Liver (tissue), 7 donors: ENCODE measurements at regions not wholly inside any gene's neighbourhood (a gene's known extent, or its start where the extent isn't known, plus 50 kb on each side); places are given as distances from the start of the nearest gene placed in this dataset.

Source experiments
- DNase-seq: peaks from one replicate; pipeline ENCODE4 v3.0.0-alpha.2; 2017; ENCODE audit warnings: low spot score
- H3K27ac ChIP-seq, 2 donors: one replicate each; pipeline ENCODE4 v1.7.0; 2013; ENCODE audit warnings: inconsistent platforms in 2 of 2, low read length in 2 of 2, control low read depth in 1 of 2, low read depth in 1 of 2, mild to moderate bottlenecking in 1 of 2
- H3K27me3 ChIP-seq, 4 donors: one replicate each; pipeline versions ENCODE4 v1.6.1 to v1.7.0; 2013; ENCODE audit warnings: low read length in 3 of 4, inconsistent platforms in 1 of 4, mild to moderate bottlenecking in 1 of 4, moderate library complexity in 1 of 4; ENCODE audit not compliant: control insufficient read depth in 4 of 4, insufficient read depth in 4 of 4
- H3K36me3 ChIP-seq, 4 donors: one replicate each; pipeline versions ENCODE4 v1.6.1 to v1.7.0; 2013; ENCODE audit warnings: low read length in 3 of 4, mild to moderate bottlenecking in 3 of 4, low read depth in 1 of 4, moderate library complexity in 1 of 4; ENCODE audit not compliant: control insufficient read depth in 4 of 4, insufficient read depth in 3 of 4
- H3K4me1 ChIP-seq, 4 donors: one replicate each; pipeline versions ENCODE4 v1.6.1 to v1.7.0; 2013; ENCODE audit warnings: low read length in 3 of 4, mild to moderate bottlenecking in 3 of 4, moderate library complexity in 1 of 4; ENCODE audit not compliant: control insufficient read depth in 4 of 4, insufficient read depth in 4 of 4
- H3K4me3 ChIP-seq, 3 donors: one replicate each; pipeline versions ENCODE4 v1.6.1 to v1.7.0; 2013; ENCODE audit warnings: low read length in 3 of 3, control low read depth in 1 of 3, low read depth in 1 of 3, mild to moderate bottlenecking in 1 of 3
- H3K9ac ChIP-seq, 2 donors: one replicate each; pipeline ENCODE4 v1.7.0; 2013; ENCODE audit warnings: low read length in 2 of 2, mild to moderate bottlenecking in 2 of 2, moderate library complexity in 2 of 2, control low read depth in 1 of 2, low read depth in 1 of 2
- H3K9me3 ChIP-seq, 4 donors: one replicate each; pipeline versions ENCODE4 v1.6.1 to v1.7.0; 2013; ENCODE audit warnings: low read length in 3 of 4; ENCODE audit not compliant: control insufficient read depth in 4 of 4
- ATF3 ChIP-seq: IDR thresholded peaks from 2 replicates; pipeline ENCODE4 v1.6.1; 2016; ENCODE audit warnings: antibody characterized with exemption
- FOXA1 ChIP-seq: IDR thresholded peaks from 2 replicates; pipeline ENCODE4 v1.6.1; 2016; ENCODE audit warnings: antibody characterized with exemption
- GABPA ChIP-seq, 2 donors: IDR thresholded peaks in 1 of 2; conservative IDR thresholded peaks in 1 of 2; 2 replicates each; pipeline ENCODE4 v1.6.1; 2016; ENCODE audit warnings: antibody characterized with exemption in 2 of 2, mild to moderate bottlenecking in 1 of 2, moderate library complexity in 1 of 2
- HNF4A ChIP-seq, 2 donors: conservative IDR thresholded peaks; 2 replicates each; pipeline ENCODE4 v1.6.1; 2016; ENCODE audit warnings: antibody characterized with exemption in 2 of 2, mild to moderate bottlenecking in 2 of 2
- HNF4G ChIP-seq: IDR thresholded peaks from 2 replicates; pipeline ENCODE4 v1.6.1; 2016; ENCODE audit warnings: antibody characterized with exemption
- JUND ChIP-seq, 2 donors: IDR thresholded peaks; 2 replicates each; pipeline ENCODE4 v1.6.1; 2016; ENCODE audit warnings: antibody characterized with exemption in 2 of 2
- MAX ChIP-seq: IDR thresholded peaks from 2 replicates; pipeline ENCODE4 v1.6.1; 2016; ENCODE audit warnings: antibody characterized with exemption
- NR2F2 ChIP-seq: IDR thresholded peaks from 2 replicates; pipeline ENCODE4 v1.6.1; 2016; ENCODE audit warnings: antibody characterized with exemption
- RXRA ChIP-seq, 2 donors: IDR thresholded peaks; 2 replicates each; pipeline ENCODE4 v1.6.1; 2017 to 2018; ENCODE audit warnings: antibody characterized with exemption in 2 of 2, mild to moderate bottlenecking in 1 of 2
- YY1 ChIP-seq: IDR thresholded peaks from 2 replicates; pipeline ENCODE4 v1.6.1; 2016; ENCODE audit warnings: antibody characterized with exemption, mild to moderate bottlenecking
- ZBTB33 ChIP-seq: IDR thresholded peaks from 2 replicates; pipeline ENCODE4 v1.6.1; 2016; ENCODE audit warnings: antibody characterized with exemption
- WGBS: extraction: QIAGEN DNeasy Blood & Tissue Kit; methylation state at CpG from one replicate; pipeline ENCODE4 v1.1.7; 2013; 5-methylcytosine and 5-hydroxymethylcytosine counted together
- TF ChIP-seq, protein P1 (sequence below): IDR thresholded peaks from 2 replicates; pipeline ENCODE4 v1.6.1; 2016; ENCODE audit warnings: antibody characterized with exemption, mild to moderate bottlenecking
- donor health status: healthy.
- donor health status: healthy.
- donor health status: healthy.
- donor health status: healthy.

DNA sequence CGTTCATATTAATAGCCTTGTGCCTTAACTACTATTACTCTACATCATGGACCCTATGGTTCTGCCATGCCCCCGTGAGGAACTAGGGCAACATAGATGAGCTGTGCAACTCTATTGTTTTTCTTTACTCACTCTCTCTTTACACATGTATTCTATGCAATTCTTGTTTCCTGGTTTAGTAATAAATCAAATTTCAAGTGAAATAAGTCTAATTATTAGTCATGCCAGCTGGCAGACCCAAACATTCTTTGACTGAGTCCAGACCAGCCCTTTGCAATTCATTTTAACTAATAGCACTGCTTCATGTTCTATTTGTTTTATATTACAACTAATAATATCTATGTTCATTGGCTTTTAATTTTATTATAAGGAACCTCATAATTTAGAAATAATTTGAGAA lies 789.3 kb upstream of the ADAMTS5 start (continued):
- TF ChIP-seq RXRA (IDR thresholded peaks at IDR 0.05) (no peak), YY1 (no peak), MAX (no peak)

GRCh38 chr21:27743971-27744564 lies 777.2 kb upstream of the ADAMTS5 start:
- 71% methylated on average over 7 of the region's 7 CpGs for WGBS
- no peak for DNase-seq
- no peaks in the 10 kb centered on the region for H3K4me1 ChIP-seq

GRCh38 chr21:27741736-27742135 lies 774.8 kb upstream of the ADAMTS5 start:
- H3K27me3 ChIP-seq = no peaks in the 10 kb centered on the region
- H3K9ac ChIP-seq = no peak overlapping the region
- TF ChIP-seq MAX = peak; percentile 4
- TF ChIP-seq YY1 = no peak
- no peaks in the 10 kb centered on the region for H3K36me3 ChIP-seq
- H3K9me3 ChIP-seq = no peaks in the 10 kb centered on the region
- no peaks in the 10 kb centered on the region for H3K4me1 ChIP-seq
- no peak overlapping the region for H3K27ac ChIP-seq
- WGBS = 81% methylated on average over 2 of the region's 2 CpGs
- H3K4me3 ChIP-seq = no peak overlapping the region
- DNase-seq = no peak

More at GRCh38 chr21:27743971-27744564, 777.2 kb upstream of the ADAMTS5 start:
- Histone ChIP-seq H3K9ac (no peak overlapping the region), H3K4me3 (no peak overlapping the region), H3K27ac (no peak overlapping the region), H3K36me3 (no peaks in the 10 kb centered on the region), H3K27me3 (no peaks in the 10 kb centered on the region), H3K9me3 (no peaks in the 10 kb centered on the region)
- TF ChIP-seq, protein P1, sequence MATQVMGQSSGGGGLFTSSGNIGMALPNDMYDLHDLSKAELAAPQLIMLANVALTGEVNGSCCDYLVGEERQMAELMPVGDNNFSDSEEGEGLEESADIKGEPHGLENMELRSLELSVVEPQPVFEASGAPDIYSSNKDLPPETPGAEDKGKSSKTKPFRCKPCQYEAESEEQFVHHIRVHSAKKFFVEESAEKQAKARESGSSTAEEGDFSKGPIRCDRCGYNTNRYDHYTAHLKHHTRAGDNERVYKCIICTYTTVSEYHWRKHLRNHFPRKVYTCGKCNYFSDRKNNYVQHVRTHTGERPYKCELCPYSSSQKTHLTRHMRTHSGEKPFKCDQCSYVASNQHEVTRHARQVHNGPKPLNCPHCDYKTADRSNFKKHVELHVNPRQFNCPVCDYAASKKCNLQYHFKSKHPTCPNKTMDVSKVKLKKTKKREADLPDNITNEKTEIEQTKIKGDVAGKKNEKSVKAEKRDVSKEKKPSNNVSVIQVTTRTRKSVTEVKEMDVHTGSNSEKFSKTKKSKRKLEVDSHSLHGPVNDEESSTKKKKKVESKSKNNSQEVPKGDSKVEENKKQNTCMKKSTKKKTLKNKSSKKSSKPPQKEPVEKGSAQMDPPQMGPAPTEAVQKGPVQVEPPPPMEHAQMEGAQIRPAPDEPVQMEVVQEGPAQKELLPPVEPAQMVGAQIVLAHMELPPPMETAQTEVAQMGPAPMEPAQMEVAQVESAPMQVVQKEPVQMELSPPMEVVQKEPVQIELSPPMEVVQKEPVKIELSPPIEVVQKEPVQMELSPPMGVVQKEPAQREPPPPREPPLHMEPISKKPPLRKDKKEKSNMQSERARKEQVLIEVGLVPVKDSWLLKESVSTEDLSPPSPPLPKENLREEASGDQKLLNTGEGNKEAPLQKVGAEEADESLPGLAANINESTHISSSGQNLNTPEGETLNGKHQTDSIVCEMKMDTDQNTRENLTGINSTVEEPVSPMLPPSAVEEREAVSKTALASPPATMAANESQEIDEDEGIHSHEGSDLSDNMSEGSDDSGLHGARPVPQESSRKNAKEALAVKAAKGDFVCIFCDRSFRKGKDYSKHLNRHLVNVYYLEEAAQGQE = no peak
- TF ChIP-seq HNF4A (conservative IDR thresholded peaks at IDR 0.05) (no peak), JUND (IDR thresholded peaks at IDR 0.05) (no peak)

GRCh38 chr21:27740084-27740483 lies 773.2 kb upstream of the ADAMTS5 start:
- DNase-seq = no peak
- no peaks in the 10 kb centered on the region for H3K27me3 ChIP-seq
- H3K4me1 ChIP-seq = no peaks in the 10 kb centered on the region
- H3K9me3 ChIP-seq = no peaks in the 10 kb centered on the region
- no peak overlapping the region for H3K27ac ChIP-seq
- TF ChIP-seq HNF4G (no peak), ZBTB33 (no peak), ATF3 (no peak), NR2F2 (no peak), HNF4A (conservative IDR thresholded peaks at IDR 0.05) (no peak), GABPA (IDR thresholded peaks at IDR 0.05 in 1 of 2, conservative IDR thresholded peaks at IDR 0.05 in 1 of 2) (no peak), FOXA1 (no peak)
- no peak overlapping the region for H3K9ac ChIP-seq
- H3K36me3 ChIP-seq = no peaks in the 10 kb centered on the region
- WGBS = 88% methylated on average over 5 of the region's 5 CpGs
- no peak overlapping the region for H3K4me3 ChIP-seq
